Kidney epithelial cell (primary cell): ENCODE measurements at regions not wholly inside any gene's neighbourhood (a gene's known extent, or its start where the extent isn't known, plus 50 kb on each side); places are given as distances from the start of the nearest gene placed in this dataset.

Experiments used
- DNase-seq: peaks from one replicate; pipeline ENCODE4 v3.0.0-alpha.2; 2010; ENCODE audit warnings: low read depth
- H3K27me3 ChIP-seq: 2 replicates; pipeline ENCODE4 v1.6.0; 2011; ENCODE audit warnings: low read length; ENCODE audit not compliant: control insufficient read depth, insufficient read depth
- H3K36me3 ChIP-seq: 2 replicates; pipeline ENCODE4 v1.5.1; 2011; ENCODE audit warnings: low read length; ENCODE audit not compliant: control insufficient read depth, insufficient read depth
- H3K4me3 ChIP-seq: 2 replicates; pipeline ENCODE4 v1.5.1; 2011; ENCODE audit warnings: low read depth, mild to moderate bottlenecking, control low read depth, low read length
- TF ChIP-seq, protein P1 (sequence below): IDR thresholded peaks from 2 replicates; pipeline ENCODE4 v1.5.1; 2011; ENCODE audit warnings: mild to moderate bottlenecking, moderate library complexity, low read length, control low read depth, inconsistent platforms; ENCODE audit not compliant: insufficient read depth, poor library complexity, severe bottlenecking

GRCh38 chr6:114619621-114620200, 276.9 kb upstream of the HS3ST5 start:
- no peaks in the 10 kb centered on the region for H3K36me3 ChIP-seq
- no peak overlapping the region for H3K4me3 ChIP-seq
- no peak for DNase-seq
- TF ChIP-seq, protein P1, sequence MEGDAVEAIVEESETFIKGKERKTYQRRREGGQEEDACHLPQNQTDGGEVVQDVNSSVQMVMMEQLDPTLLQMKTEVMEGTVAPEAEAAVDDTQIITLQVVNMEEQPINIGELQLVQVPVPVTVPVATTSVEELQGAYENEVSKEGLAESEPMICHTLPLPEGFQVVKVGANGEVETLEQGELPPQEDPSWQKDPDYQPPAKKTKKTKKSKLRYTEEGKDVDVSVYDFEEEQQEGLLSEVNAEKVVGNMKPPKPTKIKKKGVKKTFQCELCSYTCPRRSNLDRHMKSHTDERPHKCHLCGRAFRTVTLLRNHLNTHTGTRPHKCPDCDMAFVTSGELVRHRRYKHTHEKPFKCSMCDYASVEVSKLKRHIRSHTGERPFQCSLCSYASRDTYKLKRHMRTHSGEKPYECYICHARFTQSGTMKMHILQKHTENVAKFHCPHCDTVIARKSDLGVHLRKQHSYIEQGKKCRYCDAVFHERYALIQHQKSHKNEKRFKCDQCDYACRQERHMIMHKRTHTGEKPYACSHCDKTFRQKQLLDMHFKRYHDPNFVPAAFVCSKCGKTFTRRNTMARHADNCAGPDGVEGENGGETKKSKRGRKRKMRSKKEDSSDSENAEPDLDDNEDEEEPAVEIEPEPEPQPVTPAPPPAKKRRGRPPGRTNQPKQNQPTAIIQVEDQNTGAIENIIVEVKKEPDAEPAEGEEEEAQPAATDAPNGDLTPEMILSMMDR, result no peak
- H3K27me3 ChIP-seq, result no peaks in the 10 kb centered on the region

DNA sequence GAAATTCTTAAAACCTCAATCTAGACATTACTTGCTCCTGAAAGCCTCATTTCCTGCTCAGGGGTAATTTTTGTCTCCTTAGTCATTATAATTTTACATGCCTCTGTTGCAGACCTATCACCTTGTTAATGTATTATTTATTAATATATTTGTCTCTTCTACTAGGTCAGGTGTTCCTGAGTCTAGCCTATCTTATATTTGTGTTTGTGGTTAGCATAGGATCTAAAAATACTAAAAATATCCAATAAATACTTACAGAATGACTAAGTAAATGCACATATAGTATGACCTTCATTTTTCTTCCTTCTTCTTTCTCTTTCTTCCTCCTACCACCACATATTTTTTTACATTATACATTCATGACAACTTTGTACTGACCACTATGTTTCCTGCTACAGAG, 268.9 kb upstream of the HS3ST5 start:
- Histone ChIP-seq H3K27me3 (no peaks in the 10 kb centered on the region), H3K36me3 (no peaks in the 10 kb centered on the region), H3K4me3 (no peak overlapping the region)
- TF ChIP-seq, protein P1, result no peak
- no peak for DNase-seq

DNA sequence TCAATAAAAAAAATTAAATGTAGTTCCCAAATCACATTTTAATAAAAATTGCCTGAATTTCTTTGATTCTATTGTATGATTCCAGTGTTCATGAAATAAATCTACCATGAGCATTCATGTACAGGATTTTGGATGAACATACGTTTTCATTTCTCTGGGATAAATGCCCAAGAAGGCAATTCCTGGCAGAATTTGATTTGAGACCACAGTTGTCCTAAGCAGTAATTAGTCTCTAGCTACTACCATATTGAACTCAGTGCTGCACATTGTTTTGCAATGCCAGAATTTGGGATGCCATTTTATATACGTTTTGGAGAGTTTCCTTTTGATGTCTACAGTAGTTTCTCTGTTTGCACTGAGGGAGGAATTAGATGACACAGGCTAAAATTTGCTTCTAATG, 265.3 kb upstream of the HS3ST5 start:
- DNase-seq, result no peak
- no peaks in the 10 kb centered on the region for H3K36me3 ChIP-seq
- H3K4me3 ChIP-seq, result no peak overlapping the region
- no peaks in the 10 kb centered on the region for H3K27me3 ChIP-seq
- TF ChIP-seq, protein P1, result no peak

GRCh38 chr6:114605656-114606055, 262.8 kb upstream of the HS3ST5 start:
- no peak for DNase-seq
- TF ChIP-seq, protein P1, result no peak
- no peak overlapping the region for H3K4me3 ChIP-seq
- H3K36me3 ChIP-seq, result no peaks in the 10 kb centered on the region
- no peaks in the 10 kb centered on the region for H3K27me3 ChIP-seq

- DNase-seq, result no peak
- H3K27me3 ChIP-seq, result no peaks in the 10 kb centered on the region
- H3K36me3 ChIP-seq, result no peaks in the 10 kb centered on the region
- H3K4me3 ChIP-seq, result no peak overlapping the region
- TF ChIP-seq, protein P1, result no peak
Measured at GRCh38 chr6:114600381-114600780, 257.6 kb upstream of the HS3ST5 start.

DNA sequence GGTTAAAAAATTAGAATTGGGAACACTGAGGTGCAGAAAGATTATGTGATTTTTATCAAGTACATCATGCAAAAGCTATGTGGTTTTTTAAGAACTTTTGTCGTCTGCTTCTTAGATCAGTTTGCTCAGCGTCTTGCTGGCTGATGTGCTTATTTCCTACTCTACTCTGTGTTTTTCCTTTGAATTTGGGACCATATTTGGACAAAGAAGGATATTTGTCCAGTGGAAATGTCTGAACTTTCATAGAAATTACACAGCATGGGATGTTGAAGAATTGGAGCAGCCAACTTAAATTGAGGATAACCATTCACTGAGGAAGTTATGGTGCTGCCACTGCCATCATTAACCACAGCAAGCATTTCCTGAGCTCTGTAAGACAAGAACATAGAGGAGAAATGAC, 252.8 kb upstream of the HS3ST5 start:
- Histone ChIP-seq H3K36me3 (no peaks in the 10 kb centered on the region), H3K27me3 (no peaks in the 10 kb centered on the region), H3K4me3 (no peak overlapping the region)
- DNase-seq, result no peak
- TF ChIP-seq, protein P1, result no peak
